HepG2 (cell line): ENCODE measurements at regions not wholly inside any gene's neighbourhood (a gene's known extent, or its start where the extent isn't known, plus 50 kb on each side); places are given as distances from the start of the nearest gene placed in this dataset.

ENCODE experiments used
- ATAC-seq: fragments of 200-7000 bp; cut with Tn5 transposase; 3 replicates; pipeline ENCODE4 v1.9.1; 2020; ENCODE audit warnings: mild to moderate bottlenecking, moderate library complexity
- BruUV-seq: library from RNA; stranded (reverse); fragments of 400-500 nt; replicated peaks from 2 replicates; lab custom pipeline; 2021; lab: Mats Ljungman, UMichigan
- CTCF ChIA-PET: fragments of 300-600 bp; formaldehyde crosslinking; extraction: SDS; loops from one replicate; lab custom pipeline; 2021; ENCODE audit warnings: low total read pairs, inconsistent platforms, low intra/inter-chr PET ratio; lab: Yijun Ruan, JAX
- POLR2A ChIA-PET: fragments of 350-600 bp; sonication (Branson Sonifier 250); formaldehyde crosslinking; loops from one replicate; lab custom pipeline; 2020; ENCODE audit warnings: antibody characterized with exemption, inconsistent platforms; lab: Yijun Ruan, JAX
- DNase-seq: peaks from one replicate; pipeline ENCODE4 v3.0.0-alpha.2; 2015; ENCODE audit warnings: low spot score
- FAIRE-seq: peaks from 3 replicates; lab custom pipeline; 2011; peaks lifted over from hg19 to GRCh38; lab: Jason Lieb, UNC
- H2AFZ ChIP-seq: one replicate; pipeline ENCODE4 v1.6.1; 2011; ENCODE audit warnings: low read length, inconsistent platforms
- H3K27ac ChIP-seq: fragments of 300-600 bp; 3 replicates; pipeline ENCODE4 v1.8.0; 2011; ENCODE audit warnings: mixed run types, mild to moderate bottlenecking, mixed read lengths, low read length, inconsistent platforms; ENCODE audit not compliant: insufficient read depth; ENCODE audit errors: extremely low read length
- H3K27me3 ChIP-seq, 2 experiments: fragments of 200-600 bp in 1 of 2; 2 replicates in 1 of 2; 3 replicates in 1 of 2; pipeline versions ENCODE4 v1.6.0 to v1.8.0; 2011; ENCODE audit warnings: low read length in 2 of 2, mild to moderate bottlenecking in 2 of 2, moderate library complexity in 2 of 2, inconsistent platforms in 1 of 2; ENCODE audit not compliant: insufficient read depth in 2 of 2, control insufficient read depth in 1 of 2
- H3K36me3 ChIP-seq, 2 experiments: fragments of 200-600 bp in 1 of 2; replicated peaks in 1 of 2; 2 replicates in 1 of 2; 3 replicates in 1 of 2; pipeline versions ENCODE4 v1.5.1 to v1.8.0; 2011; ENCODE audit warnings: low read length in 2 of 2, inconsistent platforms in 1 of 2; ENCODE audit not compliant: insufficient read depth in 2 of 2, control insufficient read depth in 1 of 2
- H3K4me1 ChIP-seq: 2 replicates; pipeline ENCODE4 v1.5.1; 2012; ENCODE audit warnings: low read length, inconsistent platforms; ENCODE audit not compliant: insufficient read depth
- H3K4me2 ChIP-seq: 2 replicates; pipeline ENCODE4 v1.6.0; 2011; ENCODE audit warnings: low read depth, low read length, inconsistent platforms
- H3K4me3 ChIP-seq, 3 experiments: fragments of 200-600 bp in 1 of 3; sonication (generic), shearing (Covaris generic) in 1 of 3; replicated peaks in 1 of 3; 2 replicates each; pipeline ENCODE4 v1.5.1; 2011 to 2016; ENCODE audit warnings: low read length in 3 of 3, inconsistent platforms in 2 of 3, low read depth in 2 of 3, mild to moderate bottlenecking in 2 of 3, control low read depth in 1 of 3, mixed read lengths in 1 of 3; ENCODE audit not compliant: insufficient read depth in 1 of 3
- H3K79me2 ChIP-seq: one replicate; pipeline ENCODE4 v1.6.1; 2011; ENCODE audit warnings: low read length, inconsistent platforms; ENCODE audit not compliant: insufficient read depth
- H3K9ac ChIP-seq: 2 replicates; pipeline ENCODE4 v1.6.0; 2011; ENCODE audit warnings: mild to moderate bottlenecking, low read depth, low read length, inconsistent platforms; ENCODE audit not compliant: insufficient read depth
- H3K9me3 ChIP-seq: 2 replicates; pipeline ENCODE4 v1.5.1; 2012; ENCODE audit warnings: mild to moderate bottlenecking, low read length
- H4K20me1 ChIP-seq: 2 replicates; pipeline ENCODE4 v1.6.0; 2011; ENCODE audit warnings: inconsistent platforms, mild to moderate bottlenecking, low read length, moderate library complexity; ENCODE audit not compliant: insufficient read depth
- TAF1 ChIP-seq: sonication (generic); formaldehyde crosslinking; IDR thresholded peaks from 2 replicates; pipeline ENCODE4 v1.4.0; 2020; ENCODE audit warnings: missing genetic modification reagents
- TARDBP ChIP-seq: sonication (generic); formaldehyde crosslinking; IDR thresholded peaks from 2 replicates; pipeline ENCODE4 v1.8.0; 2022; ENCODE audit warnings: mild to moderate bottlenecking, missing genetic modification reagents
- ZNF225 ChIP-seq: sonication (generic); formaldehyde crosslinking; IDR thresholded peaks from 2 replicates; pipeline ENCODE4 v1.4.0; 2020; ENCODE audit warnings: mild to moderate bottlenecking, missing genetic modification reagents
- ZNF670 ChIP-seq: sonication (generic); formaldehyde crosslinking; IDR thresholded peaks from 2 replicates; pipeline ENCODE4 v1.8.0; 2022; ENCODE audit warnings: mild to moderate bottlenecking, missing genetic modification reagents, borderline replicate concordance
- ZZZ3 ChIP-seq: sonication (generic); formaldehyde crosslinking; IDR thresholded peaks from 2 replicates; pipeline ENCODE4 v1.4.0; 2020; ENCODE audit warnings: missing genetic modification reagents, mild to moderate bottlenecking, borderline replicate concordance
- in situ Hi-C: cut with HindIII; loops from 2 replicates; pipeline ENCODE4 v1.10.0; 2017; ENCODE audit warnings: low pct_unique_long_range_greater_than_20kb; ENCODE audit not compliant: extremely low pct_ligation_motif_present
- intact Hi-C: fragments of 100-400 bp; cut with micrococcal nuclease; formaldehyde crosslinking; loops from one replicate; pipeline ENCODE4 v1.10.0; 2022; ENCODE audit not compliant: unreplicated experiment
- TF ChIP-seq, protein P1 (sequence below): sonication (generic); formaldehyde crosslinking; IDR thresholded peaks from 2 replicates; pipeline ENCODE4 v1.4.0; 2020; ENCODE audit warnings: mild to moderate bottlenecking, low read depth, missing genetic modification reagents
- TF ChIP-seq, protein P2 (sequence below): sonication (generic); formaldehyde crosslinking; IDR thresholded peaks from 2 replicates; pipeline ENCODE4 v1.5.0; 2020; ENCODE audit warnings: mild to moderate bottlenecking, missing genetic modification reagents, borderline replicate concordance
- TF ChIP-seq, protein P3 (sequence below): sonication (generic); formaldehyde crosslinking; IDR thresholded peaks from 2 replicates; pipeline ENCODE4 v1.4.0; 2020; ENCODE audit warnings: missing genetic modification reagents, borderline replicate concordance
- TF ChIP-seq, protein P4 (sequence below): sonication (generic); formaldehyde crosslinking; IDR thresholded peaks from 2 replicates; pipeline ENCODE4 v1.8.1; 2022; ENCODE audit warnings: low read depth, mild to moderate bottlenecking, missing genetic modification reagents

DNA sequence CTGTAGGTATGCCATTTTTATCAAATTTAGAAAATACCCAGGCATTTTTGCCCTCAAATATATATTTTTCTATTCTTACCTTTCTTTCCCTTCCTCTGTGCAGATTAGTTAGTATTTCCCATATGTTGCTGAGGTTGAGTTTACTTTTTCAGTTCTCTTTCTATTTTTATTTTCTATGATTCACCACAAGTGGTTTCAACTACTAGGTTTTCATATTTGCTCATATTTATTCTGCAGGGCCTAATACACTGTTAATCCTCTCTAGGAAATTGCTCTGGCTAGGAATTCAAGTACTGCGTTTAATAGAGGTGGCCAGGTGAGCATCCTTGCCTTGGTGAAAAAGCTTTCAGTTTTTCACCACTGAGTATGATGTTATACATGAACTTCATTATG, 1535.3 kb upstream of the PCDH10 start (continued):
- TF ChIP-seq ZNF225 (CRISPR knock-in tag) (no peak), ZZZ3 (CRISPR knock-in tag) (no peak), TAF1 (CRISPR knock-in tag) (no peak), TARDBP (no peak)
- TF ChIP-seq, protein P1, sequence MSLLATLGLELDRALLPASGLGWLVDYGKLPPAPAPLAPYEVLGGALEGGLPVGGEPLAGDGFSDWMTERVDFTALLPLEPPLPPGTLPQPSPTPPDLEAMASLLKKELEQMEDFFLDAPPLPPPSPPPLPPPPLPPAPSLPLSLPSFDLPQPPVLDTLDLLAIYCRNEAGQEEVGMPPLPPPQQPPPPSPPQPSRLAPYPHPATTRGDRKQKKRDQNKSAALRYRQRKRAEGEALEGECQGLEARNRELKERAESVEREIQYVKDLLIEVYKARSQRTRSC: no peak
- TF ChIP-seq, all 625 proteins: peak for 0

DNA sequence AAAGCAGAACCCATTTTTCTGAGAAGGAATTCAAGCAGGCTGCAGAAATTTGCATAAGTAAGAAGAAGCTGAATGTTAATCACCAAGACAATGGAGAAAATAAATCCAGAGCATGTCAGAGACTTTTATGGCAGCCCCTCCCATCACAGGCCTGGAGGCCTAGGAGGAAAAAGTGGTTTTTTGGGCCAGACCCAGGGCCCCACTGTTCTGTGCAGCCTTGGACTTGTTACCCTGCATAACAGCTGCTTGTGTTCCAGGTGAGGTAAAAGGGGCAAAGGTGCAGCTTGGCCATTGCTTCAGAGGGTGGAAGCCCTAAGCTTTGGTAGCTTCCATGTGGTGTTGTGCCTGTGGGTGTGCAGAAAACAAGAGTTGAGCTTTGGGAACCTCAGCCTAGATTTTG, 1516.2 kb upstream of the PCDH10 start:
- ATAC-seq: no peak
- H3K4me2 ChIP-seq: no peak overlapping the region
- no peaks in the 10 kb centered on the region for H3K4me1 ChIP-seq
- in situ Hi-C loops (no loop called here), intact Hi-C loops (no loop called here)
- no peak for DNase-seq
- no peaks in the 10 kb centered on the region for H3K36me3 ChIP-seq
- no peaks in the 10 kb centered on the region for H3K79me2 ChIP-seq
- peaks cover 55% of the 10 kb centered on the region for H3K9me3 ChIP-seq
- BruUV-seq: no TSS peak
- no peak overlapping the region for H2AFZ ChIP-seq
- no peak overlapping the region for H3K4me3 ChIP-seq
- FAIRE-seq: no peak
- H4K20me1 ChIP-seq: no peaks in the 10 kb centered on the region
- H3K27ac ChIP-seq: no peak overlapping the region
- no peaks in the 10 kb centered on the region for H3K27me3 ChIP-seq
- H3K9ac ChIP-seq: no peak overlapping the region
- POLR2A ChIA-PET: no interaction called here
- CTCF ChIA-PET: no interaction called here
- TF ChIP-seq ZNF670: no peak
- TF ChIP-seq, protein P2, sequence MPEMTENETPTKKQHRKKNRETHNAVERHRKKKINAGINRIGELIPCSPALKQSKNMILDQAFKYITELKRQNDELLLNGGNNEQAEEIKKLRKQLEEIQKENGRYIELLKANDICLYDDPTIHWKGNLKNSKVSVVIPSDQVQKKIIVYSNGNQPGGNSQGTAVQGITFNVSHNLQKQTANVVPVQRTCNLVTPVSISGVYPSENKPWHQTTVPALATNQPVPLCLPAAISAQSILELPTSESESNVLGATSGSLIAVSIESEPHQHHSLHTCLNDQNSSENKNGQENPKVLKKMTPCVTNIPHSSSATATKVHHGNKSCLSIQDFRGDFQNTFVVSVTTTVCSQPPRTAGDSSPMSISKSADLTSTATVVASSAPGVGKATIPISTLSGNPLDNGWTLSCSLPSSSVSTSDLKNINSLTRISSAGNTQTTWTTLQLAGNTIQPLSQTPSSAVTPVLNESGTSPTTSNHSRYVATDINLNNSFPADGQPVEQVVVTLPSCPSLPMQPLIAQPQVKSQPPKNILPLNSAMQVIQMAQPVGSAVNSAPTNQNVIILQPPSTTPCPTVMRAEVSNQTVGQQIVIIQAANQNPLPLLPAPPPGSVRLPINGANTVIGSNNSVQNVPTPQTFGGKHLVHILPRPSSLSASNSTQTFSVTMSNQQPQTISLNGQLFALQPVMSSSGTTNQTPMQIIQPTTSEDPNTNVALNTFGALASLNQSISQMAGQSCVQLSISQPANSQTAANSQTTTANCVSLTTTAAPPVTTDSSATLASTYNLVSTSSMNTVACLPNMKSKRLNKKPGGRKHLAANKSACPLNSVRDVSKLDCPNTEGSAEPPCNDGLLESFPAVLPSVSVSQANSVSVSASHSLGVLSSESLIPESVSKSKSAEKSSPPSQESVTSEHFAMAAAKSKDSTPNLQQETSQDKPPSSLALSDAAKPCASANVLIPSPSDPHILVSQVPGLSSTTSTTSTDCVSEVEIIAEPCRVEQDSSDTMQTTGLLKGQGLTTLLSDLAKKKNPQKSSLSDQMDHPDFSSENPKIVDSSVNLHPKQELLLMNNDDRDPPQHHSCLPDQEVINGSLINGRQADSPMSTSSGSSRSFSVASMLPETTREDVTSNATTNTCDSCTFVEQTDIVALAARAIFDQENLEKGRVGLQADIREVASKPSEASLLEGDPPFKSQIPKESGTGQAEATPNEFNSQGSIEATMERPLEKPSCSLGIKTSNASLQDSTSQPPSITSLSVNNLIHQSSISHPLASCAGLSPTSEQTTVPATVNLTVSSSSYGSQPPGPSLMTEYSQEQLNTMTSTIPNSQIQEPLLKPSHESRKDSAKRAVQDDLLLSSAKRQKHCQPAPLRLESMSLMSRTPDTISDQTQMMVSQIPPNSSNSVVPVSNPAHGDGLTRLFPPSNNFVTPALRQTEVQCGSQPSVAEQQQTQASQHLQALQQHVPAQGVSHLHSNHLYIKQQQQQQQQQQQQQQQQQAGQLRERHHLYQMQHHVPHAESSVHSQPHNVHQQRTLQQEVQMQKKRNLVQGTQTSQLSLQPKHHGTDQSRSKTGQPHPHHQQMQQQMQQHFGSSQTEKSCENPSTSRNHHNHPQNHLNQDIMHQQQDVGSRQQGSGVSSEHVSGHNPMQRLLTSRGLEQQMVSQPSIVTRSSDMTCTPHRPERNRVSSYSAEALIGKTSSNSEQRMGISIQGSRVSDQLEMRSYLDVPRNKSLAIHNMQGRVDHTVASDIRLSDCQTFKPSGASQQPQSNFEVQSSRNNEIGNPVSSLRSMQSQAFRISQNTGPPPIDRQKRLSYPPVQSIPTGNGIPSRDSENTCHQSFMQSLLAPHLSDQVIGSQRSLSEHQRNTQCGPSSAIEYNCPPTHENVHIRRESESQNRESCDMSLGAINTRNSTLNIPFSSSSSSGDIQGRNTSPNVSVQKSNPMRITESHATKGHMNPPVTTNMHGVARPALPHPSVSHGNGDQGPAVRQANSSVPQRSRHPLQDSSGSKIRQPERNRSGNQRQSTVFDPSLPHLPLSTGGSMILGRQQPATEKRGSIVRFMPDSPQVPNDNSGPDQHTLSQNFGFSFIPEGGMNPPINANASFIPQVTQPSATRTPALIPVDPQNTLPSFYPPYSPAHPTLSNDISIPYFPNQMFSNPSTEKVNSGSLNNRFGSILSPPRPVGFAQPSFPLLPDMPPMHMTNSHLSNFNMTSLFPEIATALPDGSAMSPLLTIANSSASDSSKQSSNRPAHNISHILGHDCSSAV (CRISPR knock-in tag): no peak
- TF ChIP-seq, protein P3, sequence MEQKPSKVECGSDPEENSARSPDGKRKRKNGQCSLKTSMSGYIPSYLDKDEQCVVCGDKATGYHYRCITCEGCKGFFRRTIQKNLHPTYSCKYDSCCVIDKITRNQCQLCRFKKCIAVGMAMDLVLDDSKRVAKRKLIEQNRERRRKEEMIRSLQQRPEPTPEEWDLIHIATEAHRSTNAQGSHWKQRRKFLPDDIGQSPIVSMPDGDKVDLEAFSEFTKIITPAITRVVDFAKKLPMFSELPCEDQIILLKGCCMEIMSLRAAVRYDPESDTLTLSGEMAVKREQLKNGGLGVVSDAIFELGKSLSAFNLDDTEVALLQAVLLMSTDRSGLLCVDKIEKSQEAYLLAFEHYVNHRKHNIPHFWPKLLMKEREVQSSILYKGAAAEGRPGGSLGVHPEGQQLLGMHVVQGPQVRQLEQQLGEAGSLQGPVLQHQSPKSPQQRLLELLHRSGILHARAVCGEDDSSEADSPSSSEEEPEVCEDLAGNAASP (CRISPR knock-in tag): no peak
- TF ChIP-seq, protein P4, sequence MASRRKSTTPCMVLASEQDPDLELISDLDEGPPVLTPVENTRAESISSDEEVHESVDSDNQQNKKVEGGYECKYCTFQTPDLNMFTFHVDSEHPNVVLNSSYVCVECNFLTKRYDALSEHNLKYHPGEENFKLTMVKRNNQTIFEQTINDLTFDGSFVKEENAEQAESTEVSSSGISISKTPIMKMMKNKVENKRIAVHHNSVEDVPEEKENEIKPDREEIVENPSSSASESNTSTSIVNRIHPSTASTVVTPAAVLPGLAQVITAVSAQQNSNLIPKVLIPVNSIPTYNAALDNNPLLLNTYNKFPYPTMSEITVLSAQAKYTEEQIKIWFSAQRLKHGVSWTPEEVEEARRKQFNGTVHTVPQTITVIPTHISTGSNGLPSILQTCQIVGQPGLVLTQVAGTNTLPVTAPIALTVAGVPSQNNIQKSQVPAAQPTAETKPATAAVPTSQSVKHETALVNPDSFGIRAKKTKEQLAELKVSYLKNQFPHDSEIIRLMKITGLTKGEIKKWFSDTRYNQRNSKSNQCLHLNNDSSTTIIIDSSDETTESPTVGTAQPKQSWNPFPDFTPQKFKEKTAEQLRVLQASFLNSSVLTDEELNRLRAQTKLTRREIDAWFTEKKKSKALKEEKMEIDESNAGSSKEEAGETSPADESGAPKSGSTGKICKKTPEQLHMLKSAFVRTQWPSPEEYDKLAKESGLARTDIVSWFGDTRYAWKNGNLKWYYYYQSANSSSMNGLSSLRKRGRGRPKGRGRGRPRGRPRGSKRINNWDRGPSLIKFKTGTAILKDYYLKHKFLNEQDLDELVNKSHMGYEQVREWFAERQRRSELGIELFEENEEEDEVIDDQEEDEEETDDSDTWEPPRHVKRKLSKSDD: no peak
